PC-3 (cell line): ENCODE measurements at regions not wholly inside any gene's neighbourhood (a gene's known extent, or its start where the extent isn't known, plus 50 kb on each side); places are given as distances from the start of the nearest gene placed in this dataset.

ENCODE experiments used
- ATAC-seq: fragments of 200-7000 bp; cut with Tn5 transposase; 2 replicates; pipeline ENCODE4 v1.9.1; 2020; ENCODE audit warnings: mild to moderate bottlenecking, moderate library complexity
- BruUV-seq: library from RNA; stranded (reverse); fragments of 400-500 nt; replicated peaks from 2 replicates; lab custom pipeline; 2021; lab: Mats Ljungman, UMichigan
- CTCF ChIA-PET: fragments of 300-600 bp; sonication (Branson Sonifier 250); formaldehyde crosslinking; loops from one replicate; lab custom pipeline; 2022; ENCODE audit warnings: antibody characterized with exemption; lab: Charles Lee
- POLR2A ChIA-PET: fragments of 300-600 bp; sonication (Branson Sonifier 250); formaldehyde crosslinking; loops from one replicate; lab custom pipeline; 2022; ENCODE audit warnings: antibody characterized with exemption; ENCODE audit not compliant: unreplicated experiment; lab: Charles Lee
- DNase-seq: peaks from one replicate; pipeline ENCODE4 v3.0.0-alpha.2; 2015
- H2AFZ ChIP-seq: fragments of 300-600 bp; sonication (generic); 2 replicates; pipeline ENCODE4 v1.6.0; 2016; ENCODE audit warnings: antibody characterized with exemption, low read length
- H3F3A ChIP-seq: fragments of 300-600 bp; sonication (generic); one replicate; pipeline ENCODE4 v1.6.0; 2017; ENCODE audit warnings: antibody characterized with exemption, low read length, control low read depth, mild to moderate bottlenecking; ENCODE audit not compliant: unreplicated experiment
- H3K27ac ChIP-seq: fragments of 300-600 bp; sonication (generic); 2 replicates; pipeline ENCODE4 v1.5.1; 2016; ENCODE audit warnings: mild to moderate bottlenecking, low read length
- H3K27me3 ChIP-seq: fragments of 300-600 bp; sonication (generic); 2 replicates; pipeline ENCODE4 v1.6.1; 2016; ENCODE audit warnings: low read length, mixed read lengths
- H3K36me3 ChIP-seq: fragments of 300-600 bp; sonication (generic); 2 replicates; pipeline ENCODE4 v1.6.1; 2016; ENCODE audit warnings: low read depth, mixed run types, low read length, mixed read lengths
- H3K4me1 ChIP-seq: fragments of 300-600 bp; sonication (generic); 2 replicates; pipeline ENCODE4 v1.5.1; 2016; ENCODE audit warnings: low read length; ENCODE audit not compliant: insufficient read depth
- H3K4me2 ChIP-seq: fragments of 300-600 bp; sonication (generic); 2 replicates; pipeline ENCODE4 v1.6.0; 2016; ENCODE audit warnings: low read length
- H3K4me3 ChIP-seq: fragments of 300-600 bp; sonication (generic); 2 replicates; pipeline ENCODE4 v1.5.1; 2016; ENCODE audit warnings: mild to moderate bottlenecking, low read length, mixed read lengths
- H3K79me2 ChIP-seq: fragments of 300-600 bp; sonication (generic); 2 replicates; pipeline ENCODE4 v1.6.1; 2017; ENCODE audit warnings: low read length, mixed read lengths
- H3K9ac ChIP-seq: fragments of 300-600 bp; sonication (generic); 2 replicates; pipeline ENCODE4 v1.6.0; 2016; ENCODE audit warnings: mild to moderate bottlenecking, low read length
- H3K9me2 ChIP-seq: fragments of 300-600 bp; sonication (generic); replicated peaks from 2 replicates; pipeline ENCODE4 v1.6.1; 2016; ENCODE audit warnings: mixed run types, low read length, mixed read lengths
- H3K9me3 ChIP-seq: fragments of 300-600 bp; sonication (generic); 2 replicates; pipeline ENCODE4 v1.6.1; 2016; ENCODE audit warnings: low read length, mixed read lengths
- H4K20me1 ChIP-seq: fragments of 300-600 bp; sonication (generic); 2 replicates; pipeline ENCODE4 v1.6.1; 2016; ENCODE audit warnings: low read length, mixed read lengths
- CTCF ChIP-seq: fragments of 300-600 bp; sonication (generic); conservative IDR thresholded peaks from 2 replicates; pipeline ENCODE4 v1.5.1; 2017; ENCODE audit warnings: antibody characterized with exemption, low read depth, mild to moderate bottlenecking, low read length
- EZH2 ChIP-seq: fragments of 300-600 bp; sonication (generic); IDR thresholded peaks from one replicate; pipeline ENCODE4 v1.6.1; 2017; ENCODE audit warnings: antibody characterized with exemption, mild to moderate bottlenecking, low read length; ENCODE audit not compliant: unreplicated experiment
- EZH2phosphoT487 ChIP-seq: fragments of 300-600 bp; sonication (generic); IDR thresholded peaks from 2 replicates; pipeline ENCODE4 v1.6.1; 2018; ENCODE audit warnings: mild to moderate bottlenecking, antibody characterized with exemption, low read length, borderline replicate concordance
- intact Hi-C: fragments of 100-400 bp; cut with micrococcal nuclease; formaldehyde crosslinking; loops from 2 replicates; pipeline ENCODE4 v1.9.0; 2023

GRCh38 chrX:10884246-10884645 lies 226.9 kb upstream of the HCCS start:
- H3K27me3 ChIP-seq, result no peaks in the 10 kb centered on the region

GRCh38 chrX:10892621-10893225 lies 218.4 kb upstream of the HCCS start:
- Histone ChIP-seq H3K9me2 (no peaks in the 10 kb centered on the region), H3K27me3 (no peaks in the 10 kb centered on the region), H2AFZ (no peak overlapping the region), H3K27ac (no peak overlapping the region), H3K4me1 (no peaks in the 10 kb centered on the region), H3K9me3 (no peaks in the 10 kb centered on the region), H4K20me1 (no peaks in the 10 kb centered on the region), H3F3A (no peaks in the 10 kb centered on the region), H3K4me3 (no peak overlapping the region), H3K9ac (no peak overlapping the region), H3K79me2 (no peaks in the 10 kb centered on the region), H3K36me3 (no peaks in the 10 kb centered on the region), H3K4me2 (no peak overlapping the region)
- intact Hi-C loops, result no loop called here
- CTCF ChIA-PET, result no interaction called here
- TF ChIP-seq EZH2phosphoT487 (no peak), EZH2 (no peak), CTCF (no peak)
- BruUV-seq, result no TSS peak
- ATAC-seq, result no peak
- POLR2A ChIA-PET, result no interaction called here
- no peak for DNase-seq

More at GRCh38 chrX:10884246-10884645, 226.9 kb upstream of the HCCS start:
- no peak overlapping the region for H3K27ac ChIP-seq
- H3K4me3 ChIP-seq, result no peak overlapping the region
- ChIA-PET CTCF (no interaction called here), POLR2A (no interaction called here)
- TF ChIP-seq CTCF, result no peak
- TF ChIP-seq EZH2phosphoT487, result no peak
- TF ChIP-seq EZH2, result no peak
- intact Hi-C loops, result no loop called here
- no peaks in the 10 kb centered on the region for H3K9me3 ChIP-seq
- H3K79me2 ChIP-seq, result no peaks in the 10 kb centered on the region
- H2AFZ ChIP-seq, result no peak overlapping the region
- no peak overlapping the region for H3K4me2 ChIP-seq
- no peaks in the 10 kb centered on the region for H3K4me1 ChIP-seq
- no peaks in the 10 kb centered on the region for H3K9me2 ChIP-seq
- H3K9ac ChIP-seq, result no peak overlapping the region
- H4K20me1 ChIP-seq, result no peaks in the 10 kb centered on the region
- no peaks in the 10 kb centered on the region for H3K36me3 ChIP-seq
- H3F3A ChIP-seq, result no peaks in the 10 kb centered on the region
- no TSS peak for BruUV-seq
- ATAC-seq (no peak), DNase-seq (no peak)

- Histone ChIP-seq H3K79me2 (no peaks in the 10 kb centered on the region), H3F3A (no peaks in the 10 kb centered on the region), H3K4me1 (no peaks in the 10 kb centered on the region), H3K36me3 (no peaks in the 10 kb centered on the region), H3K9ac (no peak overlapping the region), H3K9me2 (no peaks in the 10 kb centered on the region), H4K20me1 (no peaks in the 10 kb centered on the region), H3K27ac (no peak overlapping the region), H3K27me3 (no peaks in the 10 kb centered on the region), H3K4me2 (no peak overlapping the region), H3K9me3 (no peaks in the 10 kb centered on the region), H3K4me3 (no peak overlapping the region), H2AFZ (no peak overlapping the region)
- ChIA-PET POLR2A (no interaction called here), CTCF (no interaction called here)
- no peak for DNase-seq
- BruUV-seq, result no TSS peak
- intact Hi-C loops, result no loop called here
- no peak for ATAC-seq
- no peak for TF ChIP-seq EZH2
- no peak for TF ChIP-seq EZH2phosphoT487
- TF ChIP-seq CTCF, result no peak
These were observed 217.8 kb upstream of the HCCS start for GRCh38 chrX:10893366-10893765.
